ENCODE measurements at regions not wholly inside any gene's neighbourhood (a gene's known extent, or its start where the extent isn't known, plus 50 kb on each side); places are given as distances from the start of the nearest gene placed in this dataset.

DNA sequence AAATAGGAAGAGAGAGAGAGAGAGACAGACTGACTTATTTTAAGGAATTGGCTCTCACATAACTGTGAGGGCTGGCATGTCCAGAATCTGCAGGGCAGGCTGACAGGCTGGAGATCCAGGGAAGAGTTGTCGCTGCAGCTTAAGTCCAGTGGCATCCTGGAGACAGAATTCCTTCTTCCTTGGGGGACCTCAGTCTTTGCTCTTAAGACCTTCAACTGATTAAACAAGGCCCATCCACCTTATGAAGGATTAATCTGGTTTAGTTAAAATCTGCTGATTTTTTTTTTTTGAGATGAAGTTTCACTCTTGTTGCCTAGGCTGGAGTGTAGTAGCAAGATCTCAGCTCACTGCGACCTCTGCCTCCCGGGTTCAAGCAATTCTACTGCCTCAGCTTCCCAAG, 128.0 kb upstream of the ALDH1A3 start:
- TF ChIP-seq POLR2A (IDR thresholded peaks at IDR 0.05): no peak
- TF ChIP-seq, protein P1, sequence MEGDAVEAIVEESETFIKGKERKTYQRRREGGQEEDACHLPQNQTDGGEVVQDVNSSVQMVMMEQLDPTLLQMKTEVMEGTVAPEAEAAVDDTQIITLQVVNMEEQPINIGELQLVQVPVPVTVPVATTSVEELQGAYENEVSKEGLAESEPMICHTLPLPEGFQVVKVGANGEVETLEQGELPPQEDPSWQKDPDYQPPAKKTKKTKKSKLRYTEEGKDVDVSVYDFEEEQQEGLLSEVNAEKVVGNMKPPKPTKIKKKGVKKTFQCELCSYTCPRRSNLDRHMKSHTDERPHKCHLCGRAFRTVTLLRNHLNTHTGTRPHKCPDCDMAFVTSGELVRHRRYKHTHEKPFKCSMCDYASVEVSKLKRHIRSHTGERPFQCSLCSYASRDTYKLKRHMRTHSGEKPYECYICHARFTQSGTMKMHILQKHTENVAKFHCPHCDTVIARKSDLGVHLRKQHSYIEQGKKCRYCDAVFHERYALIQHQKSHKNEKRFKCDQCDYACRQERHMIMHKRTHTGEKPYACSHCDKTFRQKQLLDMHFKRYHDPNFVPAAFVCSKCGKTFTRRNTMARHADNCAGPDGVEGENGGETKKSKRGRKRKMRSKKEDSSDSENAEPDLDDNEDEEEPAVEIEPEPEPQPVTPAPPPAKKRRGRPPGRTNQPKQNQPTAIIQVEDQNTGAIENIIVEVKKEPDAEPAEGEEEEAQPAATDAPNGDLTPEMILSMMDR (IDR thresholded peaks at IDR 0.05): no peak

All from stomach (tissue), 4 donors.